ENCODE measurements at regions not wholly inside any gene's neighbourhood (a gene's known extent, or its start where the extent isn't known, plus 50 kb on each side); places are given as distances from the start of the nearest gene placed in this dataset.

GRCh38 chr3:463252-464192 lies 267.0 kb downstream of the CHL1 start:
- no peak overlapping the region for H3K27ac ChIP-seq (ENCODE audit: low read length)
- H3K4me1 ChIP-seq (ENCODE audit: control insufficient read depth, insufficient read depth, low read length) = no peaks in the 10 kb centered on the region
- no peaks in the 10 kb centered on the region for H3K27me3 ChIP-seq (ENCODE audit: control insufficient read depth, insufficient read depth, low read length)
- Mint-ChIP-seq H3K9me3 (peaks cover 7 to 14% of the 10 kb centered on the region in 2 donors), H3K27me3 (ENCODE audit: low read depth in 2 of 2) (no peaks in the 10 kb centered on the region), H3K4me1 (no peaks in the 10 kb centered on the region), H3K27ac (no peak overlapping the region), H3K4me3 (no peak overlapping the region), H3K36me3 (peaks cover 5% of the 10 kb centered on the region)
- TF ChIP-seq CTCF (IDR thresholded peaks at IDR 0.05) = no peak
- H3K36me3 ChIP-seq (ENCODE audit: control insufficient read depth, insufficient read depth, low read length) = no peaks in the 10 kb centered on the region
- H3K9me3 ChIP-seq (ENCODE audit: control insufficient read depth, insufficient read depth, low read length) = no peaks in the 10 kb centered on the region
- H3K4me3 ChIP-seq (ENCODE audit: low read length) = no peak overlapping the region
- intact Hi-C loops (cut with micrococcal nuclease) = no loop called here
- ATAC-seq = no peak
- no peak for DNase-seq
- 77% methylated on average over 6 of the region's 7 CpGs for WGBS (ENCODE audit: insufficient coverage)

GRCh38 chr3:464255-464654 lies 267.7 kb downstream of the CHL1 start:
- Mint-ChIP-seq H3K4me3 (no peak overlapping the region), H3K9me3 (peaks cover 9 to 13% of the 10 kb centered on the region in 2 donors), H3K27ac (no peak overlapping the region), H3K4me1 (no peaks in the 10 kb centered on the region), H3K36me3 (peaks cover 5% of the 10 kb centered on the region), H3K27me3 (ENCODE audit: low read depth in 2 of 2) (no peaks in the 10 kb centered on the region)
- Histone ChIP-seq H3K4me3 (ENCODE audit: low read length) (no peak overlapping the region), H3K36me3 (ENCODE audit: control insufficient read depth, insufficient read depth, low read length) (no peaks in the 10 kb centered on the region), H3K27ac (ENCODE audit: low read length) (no peak overlapping the region), H3K9me3 (ENCODE audit: control insufficient read depth, insufficient read depth, low read length) (no peaks in the 10 kb centered on the region), H3K27me3 (ENCODE audit: control insufficient read depth, insufficient read depth, low read length) (no peaks in the 10 kb centered on the region), H3K4me1 (ENCODE audit: control insufficient read depth, insufficient read depth, low read length) (no peaks in the 10 kb centered on the region)
- intact Hi-C loops (cut with micrococcal nuclease) = no loop called here
- WGBS (ENCODE audit: insufficient coverage) = 72% methylated on average over 3 of the region's 3 CpGs
- no peak for DNase-seq
- no peak for TF ChIP-seq CTCF (IDR thresholded peaks at IDR 0.05)
- ATAC-seq = no peak

GRCh38 chr3:468172-468571 lies 271.6 kb downstream of the CHL1 start:
- H3K27ac Mint-ChIP-seq = no peak overlapping the region

More at GRCh38 chr3:468172-468571, 271.6 kb downstream of the CHL1 start:
- ATAC-seq = no peak
- H3K36me3 Mint-ChIP-seq = peaks cover 12% of the 10 kb centered on the region
- DNase-seq = no peak
- TF ChIP-seq CTCF (IDR thresholded peaks at IDR 0.05) = no peak
- H3K9me3 Mint-ChIP-seq = peaks cover 11 to 21% of the 10 kb centered on the region in 2 donors
- Histone ChIP-seq H3K27ac (ENCODE audit: low read length) (no peak overlapping the region), H3K4me1 (ENCODE audit: control insufficient read depth, insufficient read depth, low read length) (no peaks in the 10 kb centered on the region), H3K4me3 (ENCODE audit: low read length) (no peak overlapping the region), H3K9me3 (ENCODE audit: control insufficient read depth, insufficient read depth, low read length) (peaks cover 13% of the 10 kb centered on the region), H3K27me3 (ENCODE audit: control insufficient read depth, insufficient read depth, low read length) (no peaks in the 10 kb centered on the region), H3K36me3 (ENCODE audit: control insufficient read depth, insufficient read depth, low read length) (no peaks in the 10 kb centered on the region)
- 36% methylated on average over 4 of the region's 5 CpGs for WGBS (ENCODE audit: insufficient coverage)
- H3K27me3 Mint-ChIP-seq (ENCODE audit: low read depth in 2 of 2) = no peaks in the 10 kb centered on the region
- intact Hi-C loops (cut with micrococcal nuclease) = no loop called here
- H3K4me3 Mint-ChIP-seq = no peak overlapping the region
- H3K4me1 Mint-ChIP-seq = no peaks in the 10 kb centered on the region

Measured in natural killer cell (primary cell).